ENCODE measurements at regions not wholly inside any gene's neighbourhood (a gene's known extent, or its start where the extent isn't known, plus 50 kb on each side); places are given as distances from the start of the nearest gene placed in this dataset.

- no peak for TF ChIP-seq REST (IDR thresholded peaks at IDR 0.05)
- no peak for TF ChIP-seq CTCF (IDR thresholded peaks at IDR 0.05; ENCODE audit: low read depth, low read length, missing input control)
- TF ChIP-seq NR2F2 (IDR thresholded peaks at IDR 0.05), result no peak
These were observed 147.0 kb upstream of the TNRC6C start for GRCh38 chr17:77811521-77811920.

Measured in liver (tissue), 3 donors.